ENCODE measurements at regions not wholly inside any gene's neighbourhood (a gene's known extent, or its start where the extent isn't known, plus 50 kb on each side); places are given as distances from the start of the nearest gene placed in this dataset.
"Not testable (repeated sequence)": the region's sequence is repeated elsewhere in the genome, so short reads cannot be mapped to it uniquely, and the experiment has no call there.

DNA sequence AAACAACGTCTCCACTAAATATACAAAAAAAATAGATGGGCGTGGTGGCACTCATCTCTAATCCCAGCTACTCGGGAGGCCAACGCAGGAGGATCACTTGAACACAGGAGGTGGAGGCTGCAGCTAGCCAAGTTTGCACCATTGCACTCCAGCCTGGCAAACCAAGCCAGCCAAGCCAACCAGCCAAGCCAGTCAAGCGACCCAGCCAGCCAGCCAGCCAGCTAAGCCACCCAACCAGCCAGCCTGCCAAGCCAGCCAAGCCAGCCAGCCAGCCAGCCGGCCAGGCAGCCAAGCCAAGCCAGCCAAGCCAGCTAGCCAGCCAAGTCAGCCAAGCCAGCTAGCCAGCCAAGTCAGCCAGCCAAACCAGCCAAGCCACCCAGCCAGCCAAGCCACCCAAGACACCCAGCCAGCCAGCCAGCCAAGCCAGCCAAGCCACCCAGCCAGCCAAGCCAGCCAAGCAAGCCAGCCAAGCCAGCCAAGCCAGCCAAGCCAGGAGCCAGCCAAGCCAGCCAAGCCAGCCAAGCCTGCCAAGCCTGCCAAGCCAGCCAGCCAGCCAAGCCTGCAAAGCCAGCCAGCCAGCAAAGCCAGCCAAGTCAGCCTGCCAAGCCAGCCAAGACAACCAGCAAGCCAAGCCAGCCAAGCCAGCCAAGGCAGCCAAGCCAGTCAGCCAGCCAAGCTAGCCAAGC lies 342.2 kb upstream of the PLGLB2 start:
- CTCF ChIA-PET; H3K4me2 ChIP-seq (ENCODE audit: low read length); H3K27me3 ChIP-seq (ENCODE audit: insufficient read depth, low read length); H3K9me2 ChIP-seq (ENCODE audit: insufficient read depth); H2AFZ ChIP-seq (ENCODE audit: low read depth, low read length, poor library complexity, severe bottlenecking); POLR2A ChIA-PET; H3K36me3 ChIP-seq (ENCODE audit: control insufficient read depth in 1 of 2, insufficient read depth in 2 of 2, low read length in 2 of 2); H3K9ac ChIP-seq (ENCODE audit: low read length); intact Hi-C loops (cut with micrococcal nuclease); H3K4me3 ChIP-seq (replicated peaks in 1 of 2; ENCODE audit: low read depth in 1 of 2, low read length in 2 of 2); RAD21 ChIA-PET (ENCODE audit: low non-redundant PET in 1 of 2, low total read pairs in 2 of 2, uncharacterized antibody in 2 of 2, unreplicated experiment in 2 of 2); BruUV-seq (replicated peaks); ATAC-seq; H3K4me1 ChIP-seq (ENCODE audit: control insufficient read depth in 1 of 2, insufficient read depth in 2 of 2, low read length in 2 of 2); H3K27ac ChIP-seq (ENCODE audit: low read depth, low read length); H3K9me3 ChIP-seq (ENCODE audit: control insufficient read depth in 1 of 2, insufficient read depth in 1 of 2, low read depth in 1 of 2, low read length in 2 of 2); H4K20me1 ChIP-seq (ENCODE audit: insufficient read depth); H3K79me2 ChIP-seq (ENCODE audit: insufficient read depth, low read length); DNase-seq (ENCODE audit: low read depth, low spot score): not testable (repeated sequence)

DNA sequence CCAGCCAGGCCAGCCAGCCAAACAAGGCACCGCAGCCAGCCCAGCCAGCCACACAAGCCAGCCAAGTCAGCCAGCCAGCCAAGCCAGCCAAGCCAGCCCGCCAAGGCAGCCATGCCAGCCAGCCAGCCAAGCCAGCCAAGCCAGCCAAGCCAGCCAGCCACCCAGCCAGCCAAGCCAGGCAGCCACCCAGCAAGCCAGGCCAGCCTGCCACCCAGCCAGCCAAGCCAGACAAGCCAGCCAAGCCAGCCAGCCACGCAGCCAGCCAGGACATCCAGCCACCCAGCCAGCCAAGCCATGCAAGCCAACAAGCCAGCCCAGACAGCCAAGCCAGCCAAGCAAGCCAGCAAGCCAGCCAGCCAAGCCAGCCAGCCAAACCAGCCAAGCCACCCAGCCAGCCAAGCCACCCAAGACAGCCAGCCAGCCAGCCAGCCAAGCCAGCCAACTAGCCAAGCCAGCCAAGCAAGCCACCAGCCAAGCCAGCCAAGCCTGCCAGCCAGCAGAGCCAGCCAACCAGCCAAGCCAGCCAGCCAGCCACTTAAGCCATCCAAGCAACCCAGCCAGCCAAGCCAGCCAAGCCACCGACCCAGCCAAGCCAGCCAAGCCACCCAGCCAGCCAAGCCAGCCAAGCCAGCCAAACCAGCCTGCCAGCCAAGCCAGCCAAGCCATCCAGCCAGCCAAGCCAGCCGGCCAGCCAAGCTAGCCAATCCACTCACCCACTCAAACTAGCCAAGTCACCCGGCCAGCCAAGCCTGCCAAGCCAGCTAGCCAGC lies 341.3 kb upstream of the PLGLB2 start:
- POLR2A ChIA-PET; BruUV-seq (replicated peaks); ATAC-seq; RAD21 ChIA-PET (ENCODE audit: low non-redundant PET in 1 of 2, low total read pairs in 2 of 2, uncharacterized antibody in 2 of 2, unreplicated experiment in 2 of 2); H4K20me1 ChIP-seq (ENCODE audit: insufficient read depth); CTCF ChIA-PET; H3K4me2 ChIP-seq (ENCODE audit: low read length); H3K4me1 ChIP-seq (ENCODE audit: control insufficient read depth in 1 of 2, insufficient read depth in 2 of 2, low read length in 2 of 2); H2AFZ ChIP-seq (ENCODE audit: low read depth, low read length, poor library complexity, severe bottlenecking); intact Hi-C loops (cut with micrococcal nuclease); H3K36me3 ChIP-seq (ENCODE audit: control insufficient read depth in 1 of 2, insufficient read depth in 2 of 2, low read length in 2 of 2); H3K9me2 ChIP-seq (ENCODE audit: insufficient read depth); DNase-seq (ENCODE audit: low read depth, low spot score); H3K4me3 ChIP-seq (replicated peaks in 1 of 2; ENCODE audit: low read depth in 1 of 2, low read length in 2 of 2); H3K79me2 ChIP-seq (ENCODE audit: insufficient read depth, low read length); H3K27ac ChIP-seq (ENCODE audit: low read depth, low read length); H3K9ac ChIP-seq (ENCODE audit: low read length); H3K9me3 ChIP-seq (ENCODE audit: control insufficient read depth in 1 of 2, insufficient read depth in 1 of 2, low read depth in 1 of 2, low read length in 2 of 2); H3K27me3 ChIP-seq (ENCODE audit: insufficient read depth, low read length): not testable (repeated sequence)

DNA sequence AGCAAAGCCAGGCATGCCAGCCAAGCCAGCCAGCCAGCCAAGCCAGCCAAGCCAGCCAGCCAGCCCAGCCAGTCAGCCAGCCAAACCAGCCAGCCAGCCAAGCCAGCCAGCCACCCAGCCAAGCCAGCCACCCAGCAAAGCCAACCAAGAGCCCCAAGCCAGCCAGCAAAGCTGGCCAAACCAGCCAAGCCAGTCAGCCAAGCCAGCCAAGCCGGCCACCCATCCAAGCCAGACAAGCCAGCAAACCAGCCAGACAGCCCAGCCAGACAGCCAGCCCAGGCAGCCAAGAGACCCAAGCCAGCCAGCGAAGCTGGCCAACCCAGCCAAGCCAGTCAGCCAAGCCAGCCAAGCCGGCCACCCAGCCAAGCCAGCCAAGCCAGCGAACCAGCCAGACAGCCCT lies 338.3 kb upstream of the PLGLB2 start:
- CTCF ChIA-PET; H3K36me3 ChIP-seq (ENCODE audit: control insufficient read depth in 1 of 2, insufficient read depth in 2 of 2, low read length in 2 of 2); intact Hi-C loops (cut with micrococcal nuclease); H3K4me1 ChIP-seq (ENCODE audit: control insufficient read depth in 1 of 2, insufficient read depth in 2 of 2, low read length in 2 of 2); DNase-seq (ENCODE audit: low read depth, low spot score); H3K9ac ChIP-seq (ENCODE audit: low read length); H3K4me2 ChIP-seq (ENCODE audit: low read length); POLR2A ChIA-PET; H4K20me1 ChIP-seq (ENCODE audit: insufficient read depth); H3K4me3 ChIP-seq (replicated peaks in 1 of 2; ENCODE audit: low read depth in 1 of 2, low read length in 2 of 2); H3K27ac ChIP-seq (ENCODE audit: low read depth, low read length); RAD21 ChIA-PET (ENCODE audit: low non-redundant PET in 1 of 2, low total read pairs in 2 of 2, uncharacterized antibody in 2 of 2, unreplicated experiment in 2 of 2); H2AFZ ChIP-seq (ENCODE audit: low read depth, low read length, poor library complexity, severe bottlenecking); H3K9me2 ChIP-seq (ENCODE audit: insufficient read depth); H3K79me2 ChIP-seq (ENCODE audit: insufficient read depth, low read length); H3K9me3 ChIP-seq (ENCODE audit: control insufficient read depth in 1 of 2, insufficient read depth in 1 of 2, low read depth in 1 of 2, low read length in 2 of 2); H3K27me3 ChIP-seq (ENCODE audit: insufficient read depth, low read length); ATAC-seq; BruUV-seq (replicated peaks): not testable (repeated sequence)

DNA sequence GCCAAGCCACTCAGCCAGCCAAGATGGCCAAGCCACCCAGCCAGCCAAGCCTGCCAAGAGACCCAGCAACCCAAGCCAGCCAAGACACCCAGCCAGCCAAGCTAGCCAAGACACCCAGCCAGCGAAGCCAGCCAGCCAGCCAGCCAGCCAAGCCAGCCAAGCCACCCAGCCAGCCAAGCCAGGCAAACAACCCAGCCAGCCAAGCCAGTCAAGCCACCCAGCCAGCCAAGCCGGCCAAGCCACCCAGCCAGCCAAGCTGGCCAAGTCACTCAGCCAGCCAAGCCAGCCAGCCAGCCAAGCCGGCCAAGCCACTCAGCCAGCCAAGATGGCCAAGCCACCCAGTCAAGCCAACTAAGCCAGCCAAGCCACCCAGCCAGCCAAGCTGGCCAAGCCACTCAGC lies 337.5 kb upstream of the PLGLB2 start:
- intact Hi-C loops (cut with micrococcal nuclease); ATAC-seq; H3K4me2 ChIP-seq (ENCODE audit: low read length); H3K79me2 ChIP-seq (ENCODE audit: insufficient read depth, low read length); RAD21 ChIA-PET (ENCODE audit: low non-redundant PET in 1 of 2, low total read pairs in 2 of 2, uncharacterized antibody in 2 of 2, unreplicated experiment in 2 of 2); POLR2A ChIA-PET; H4K20me1 ChIP-seq (ENCODE audit: insufficient read depth); DNase-seq (ENCODE audit: low read depth, low spot score); H3K4me3 ChIP-seq (replicated peaks in 1 of 2; ENCODE audit: low read depth in 1 of 2, low read length in 2 of 2); H3K9me3 ChIP-seq (ENCODE audit: control insufficient read depth in 1 of 2, insufficient read depth in 1 of 2, low read depth in 1 of 2, low read length in 2 of 2); H3K36me3 ChIP-seq (ENCODE audit: control insufficient read depth in 1 of 2, insufficient read depth in 2 of 2, low read length in 2 of 2); CTCF ChIA-PET; BruUV-seq (replicated peaks); H3K4me1 ChIP-seq (ENCODE audit: control insufficient read depth in 1 of 2, insufficient read depth in 2 of 2, low read length in 2 of 2); H2AFZ ChIP-seq (ENCODE audit: low read depth, low read length, poor library complexity, severe bottlenecking); H3K27ac ChIP-seq (ENCODE audit: low read depth, low read length); H3K27me3 ChIP-seq (ENCODE audit: insufficient read depth, low read length); H3K9ac ChIP-seq (ENCODE audit: low read length); H3K9me2 ChIP-seq (ENCODE audit: insufficient read depth): not testable (repeated sequence)
